ENCODE measurements at regions not wholly inside any gene's neighbourhood (a gene's known extent, or its start where the extent isn't known, plus 50 kb on each side); places are given as distances from the start of the nearest gene placed in this dataset.

GRCh38 chr3:152595975-152596821, 238.7 kb upstream of the P2RY1 start (continued):
- TF ChIP-seq TCF3 (IDR thresholded peaks at IDR 0.05; ENCODE audit: borderline replicate concordance, insufficient read depth, low read depth, low read length) = no peak
- TF ChIP-seq MTA2 (IDR thresholded peaks at IDR 0.05; ENCODE audit: low read depth) = peak; percentile 83
- 0 out of 2 replicates have a peak, but pooled peaks have one; percentile 7 for TF ChIP-seq PAX8 (IDR thresholded peaks at IDR 0.05)
- TF ChIP-seq MLLT1 (IDR thresholded peaks at IDR 0.05) = 0 out of 2 replicates have a peak, but pooled peaks have one; percentile 22
- peak; percentile 51 to 73; a peak in 3 of 4 replicates for TF ChIP-seq SRF (IDR thresholded peaks at IDR 0.05; ENCODE audit: low read depth in 2 of 2, low read length in 2 of 2)
- no peak for TF ChIP-seq ZBTB33 (IDR thresholded peaks at IDR 0.05)
- TF ChIP-seq NKRF (conservative IDR thresholded peaks at IDR 0.05) = no peak
- TF ChIP-seq JUND (IDR thresholded peaks at IDR 0.05; ENCODE audit: low read depth, low read length) = no peak
- TF ChIP-seq, protein P1, sequence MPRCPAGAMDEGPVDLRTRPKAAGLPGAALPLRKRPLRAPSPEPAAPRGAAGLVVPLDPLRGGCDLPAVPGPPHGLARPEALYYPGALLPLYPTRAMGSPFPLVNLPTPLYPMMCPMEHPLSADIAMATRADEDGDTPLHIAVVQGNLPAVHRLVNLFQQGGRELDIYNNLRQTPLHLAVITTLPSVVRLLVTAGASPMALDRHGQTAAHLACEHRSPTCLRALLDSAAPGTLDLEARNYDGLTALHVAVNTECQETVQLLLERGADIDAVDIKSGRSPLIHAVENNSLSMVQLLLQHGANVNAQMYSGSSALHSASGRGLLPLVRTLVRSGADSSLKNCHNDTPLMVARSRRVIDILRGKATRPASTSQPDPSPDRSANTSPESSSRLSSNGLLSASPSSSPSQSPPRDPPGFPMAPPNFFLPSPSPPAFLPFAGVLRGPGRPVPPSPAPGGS (IDR thresholded peaks at IDR 0.05; ENCODE audit: borderline replicate concordance, insufficient read depth, low read depth, low read length, poor library complexity, severe bottlenecking) = no peak
- no peak for TF ChIP-seq FOXM1 (IDR thresholded peaks at IDR 0.05; ENCODE audit: low read depth, low read length)
- peak; percentile 39; the same call in 1 of the 2 replicates for TF ChIP-seq CHD2 (IDR thresholded peaks at IDR 0.05; ENCODE audit: borderline replicate concordance, low read depth, low read length)
- TF ChIP-seq KLF5 (IDR thresholded peaks at IDR 0.05; ENCODE audit: partially characterized antibody) = no peak
- no peak for TF ChIP-seq YY1 (IDR thresholded peaks at IDR 0.05; ENCODE audit: low read depth, low read length)
- TF ChIP-seq ZNF217 (IDR thresholded peaks at IDR 0.05) = no peak
- TF ChIP-seq CEBPZ (IDR thresholded peaks at IDR 0.05; ENCODE audit: low read depth, low read length) = no peak
